ENCODE measurements at regions not wholly inside any gene's neighbourhood (a gene's known extent, or its start where the extent isn't known, plus 50 kb on each side); places are given as distances from the start of the nearest gene placed in this dataset.

DNA sequence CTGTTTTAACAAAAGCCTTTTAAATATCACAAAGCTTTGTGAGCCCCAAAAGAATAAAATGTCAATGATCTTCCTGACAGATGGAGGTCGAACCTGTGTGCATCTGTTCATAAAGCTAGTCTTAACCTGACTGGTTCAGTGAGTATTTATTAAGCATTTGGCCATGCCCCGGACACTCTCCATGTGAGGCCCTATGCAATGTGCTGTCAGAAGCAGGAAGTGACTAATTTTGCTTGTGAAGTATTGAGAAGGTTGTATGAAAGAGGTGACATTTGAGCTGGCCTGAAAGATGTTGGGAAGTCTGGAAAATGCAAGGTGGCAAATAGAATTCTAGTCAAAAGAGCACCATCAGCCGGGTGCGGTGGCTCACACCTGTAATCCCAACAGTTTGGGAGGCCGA lies 171.4 kb downstream of the MSL3 start:
- ATAC-seq (no peak), DNase-seq (ENCODE audit: low spot score) (no peak), FAIRE-seq (no peak)
- POLR2A ChIA-PET: no interaction called here
- H3K27me3 ChIP-seq (ENCODE audit: control insufficient read depth in 1 of 2, insufficient read depth in 2 of 2, low read length in 2 of 2): no peaks in the 10 kb centered on the region
- no peaks in the 10 kb centered on the region for H4K20me1 ChIP-seq (ENCODE audit: insufficient read depth, low read length)
- CTCF ChIA-PET (ENCODE audit: low intra/inter-chr PET ratio, low total read pairs): no interaction called here
- WGBS (ENCODE audit: low lambda C conversion rate): 3% methylated on average over 4 of the region's 5 CpGs
- H3K27ac ChIP-seq (ENCODE audit: extremely low read length, insufficient read depth, low read length): no peak overlapping the region
- H3K36me3 ChIP-seq (replicated peaks in 1 of 2; ENCODE audit: control insufficient read depth in 1 of 2, insufficient read depth in 2 of 2, low read length in 2 of 2): no peaks in the 10 kb centered on the region
- TF ChIP-seq ZSCAN12 (CRISPR knock-in tag; IDR thresholded peaks at IDR 0.05) (no peak), ZNF263 (CRISPR knock-in tag; IDR thresholded peaks at IDR 0.05) (no peak), ZNF468 (CRISPR knock-in tag; IDR thresholded peaks at IDR 0.05) (no peak), ZNF451 (CRISPR knock-in tag; IDR thresholded peaks at IDR 0.05) (no peak)
- TF ChIP-seq, protein P1, sequence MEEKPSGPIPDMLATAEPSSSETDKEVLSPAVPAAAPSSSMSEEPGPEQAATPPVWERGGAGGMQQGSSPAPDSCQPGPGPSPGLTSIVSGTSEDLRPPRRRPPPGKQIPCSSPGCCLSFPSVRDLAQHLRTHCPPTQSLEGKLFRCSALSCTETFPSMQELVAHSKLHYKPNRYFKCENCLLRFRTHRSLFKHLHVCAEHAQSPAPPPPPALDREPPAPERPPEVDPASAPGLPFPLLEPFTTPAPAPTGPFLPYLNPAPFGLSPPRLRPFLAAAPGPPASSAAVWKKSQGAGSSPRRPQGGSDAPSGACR (CRISPR knock-in tag; IDR thresholded peaks at IDR 0.05): no peak
- H3K4me2 ChIP-seq (ENCODE audit: low read depth, low read length): no peak overlapping the region
- no peaks in the 10 kb centered on the region for H3K9me3 ChIP-seq (ENCODE audit: low read length)
- in situ Hi-C loops (cut with HindIII; ENCODE audit: extremely low pct_ligation_motif_present, low pct_unique_long_range_greater_than_20kb) (no loop called here), intact Hi-C loops (cut with micrococcal nuclease; ENCODE audit: unreplicated experiment) (no loop called here)
- H3K79me2 ChIP-seq (ENCODE audit: insufficient read depth, low read length): no peaks in the 10 kb centered on the region
- H3K4me1 ChIP-seq (ENCODE audit: insufficient read depth, low read length): no peaks in the 10 kb centered on the region
- no peak overlapping the region for H3K4me3 ChIP-seq (replicated peaks in 1 of 3; ENCODE audit: insufficient read depth in 1 of 3, low read depth in 2 of 3, low read length in 3 of 3)
- H3K9ac ChIP-seq (ENCODE audit: insufficient read depth, low read depth, low read length): no peak overlapping the region
- no peak overlapping the region for H2AFZ ChIP-seq (ENCODE audit: low read length)
- no TSS peak for BruUV-seq (replicated peaks)

DNA sequence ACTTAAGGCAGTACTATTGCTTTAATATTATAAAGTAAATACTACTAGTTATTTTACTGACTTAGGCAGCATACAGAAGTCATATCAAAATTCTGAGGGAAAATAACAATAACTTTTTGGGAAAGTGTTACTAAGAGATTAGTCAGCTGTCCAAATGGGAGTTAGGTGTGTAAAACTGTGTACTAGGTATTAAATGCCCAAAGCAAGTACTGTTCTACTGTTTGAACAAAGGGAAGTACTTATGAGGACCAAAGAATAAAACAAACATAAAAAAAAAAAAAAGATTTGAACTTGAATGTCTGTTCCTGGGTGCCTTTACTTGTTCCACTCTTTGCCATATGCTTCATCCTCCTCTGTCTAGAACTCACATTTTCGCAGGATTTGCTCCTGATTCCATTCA lies 174.4 kb downstream of the MSL3 start:
- Histone ChIP-seq H3K4me2 (ENCODE audit: low read depth, low read length) (no peak overlapping the region), H3K4me3 (replicated peaks in 1 of 3; ENCODE audit: insufficient read depth in 1 of 3, low read depth in 2 of 3, low read length in 3 of 3) (no peak overlapping the region), H3K9me3 (ENCODE audit: low read length) (no peaks in the 10 kb centered on the region), H3K36me3 (replicated peaks in 1 of 2; ENCODE audit: control insufficient read depth in 1 of 2, insufficient read depth in 2 of 2, low read length in 2 of 2) (no peaks in the 10 kb centered on the region), H3K27me3 (ENCODE audit: control insufficient read depth in 1 of 2, insufficient read depth in 2 of 2, low read length in 2 of 2) (no peaks in the 10 kb centered on the region), H3K27ac (ENCODE audit: extremely low read length, insufficient read depth, low read length) (no peak overlapping the region), H3K9ac (ENCODE audit: insufficient read depth, low read depth, low read length) (no peak overlapping the region), H2AFZ (ENCODE audit: low read length) (no peak overlapping the region), H3K4me1 (ENCODE audit: insufficient read depth, low read length) (no peaks in the 10 kb centered on the region), H3K79me2 (ENCODE audit: insufficient read depth, low read length) (no peaks in the 10 kb centered on the region), H4K20me1 (ENCODE audit: insufficient read depth, low read length) (no peaks in the 10 kb centered on the region)
- in situ Hi-C loops (cut with HindIII; ENCODE audit: extremely low pct_ligation_motif_present, low pct_unique_long_range_greater_than_20kb) (no loop called here), intact Hi-C loops (cut with micrococcal nuclease; ENCODE audit: unreplicated experiment) (no loop called here)
- ChIA-PET POLR2A (no interaction called here), CTCF (ENCODE audit: low intra/inter-chr PET ratio, low total read pairs) (no interaction called here)
- no peak for FAIRE-seq
- TF ChIP-seq ZNF557 (CRISPR knock-in tag; IDR thresholded peaks at IDR 0.05): no peak
- no peak for ATAC-seq
- 0% methylated on average over 1 of the region's 1 CpG for WGBS (ENCODE audit: low lambda C conversion rate)
- DNase-seq (ENCODE audit: low spot score): no peak
- no TSS peak for BruUV-seq (replicated peaks)

Measured in HepG2 (cell line).